HCT116 (cell line): ENCODE measurements at regions not wholly inside any gene's neighbourhood (a gene's known extent, or its start where the extent isn't known, plus 50 kb on each side); places are given as distances from the start of the nearest gene placed in this dataset.

ENCODE experiments used
- ATAC-seq: fragments of 200-7000 bp; cut with Tn5 transposase; 2 replicates; pipeline ENCODE4 v1.9.1; 2020; ENCODE audit warnings: mild to moderate bottlenecking, moderate library complexity
- BruUV-seq: library from RNA; stranded (reverse); fragments of 400-500 nt; replicated peaks from 2 replicates; lab custom pipeline; 2021; lab: Mats Ljungman, UMichigan
- CTCF ChIA-PET: fragments of 300-600 bp; sonication (Branson Sonifier 250); formaldehyde crosslinking; loops from one replicate; lab custom pipeline; 2021; ENCODE audit warnings: antibody characterized with exemption; lab: Charles Lee
- POLR2A ChIA-PET: fragments of 300-600, 350-600 bp; sonication (Branson Sonifier 250); formaldehyde crosslinking; loops from one replicate; lab custom pipeline; 2021; ENCODE audit warnings: antibody characterized with exemption; lab: Charles Lee
- RAD21 ChIA-PET, 2 experiments: fragments of 300-600 bp; sonication (Branson Sonifier 250); formaldehyde crosslinking; loops; one replicate each; lab custom pipeline; 2023; ENCODE audit warnings: low total read pairs in 2 of 2; ENCODE audit not compliant: uncharacterized antibody in 2 of 2, unreplicated experiment in 2 of 2, low non-redundant PET in 1 of 2; lab: Charles Lee
- DNase-seq: peaks from one replicate; pipeline ENCODE4 v3.0.0-alpha.2; 2010; ENCODE audit warnings: low read depth, low spot score
- H2AFZ ChIP-seq: fragments of 200-600 bp; shearing (Covaris generic), sonication (generic); 2 replicates; pipeline ENCODE4 v1.6.1; 2017; ENCODE audit warnings: low read depth, mixed run types, mixed read lengths, antibody characterized with exemption, low read length; ENCODE audit not compliant: poor library complexity, severe bottlenecking
- H3K27ac ChIP-seq: 2 replicates; pipeline ENCODE4 v1.5.1; 2012; ENCODE audit warnings: low read depth, low read length
- H3K27me3 ChIP-seq: fragments of 200-600 bp; sonication (generic); 2 replicates; pipeline ENCODE4 v1.6.1; 2016; ENCODE audit warnings: mixed run types, low read length, mixed read lengths; ENCODE audit not compliant: insufficient read depth
- H3K36me3 ChIP-seq, 2 experiments: fragments of 200-500 bp in 1 of 2; fragments of 200-600 bp in 1 of 2; sonication (Bioruptor generic) in 1 of 2; sonication (generic) in 1 of 2; 2 replicates each; pipeline versions ENCODE4 v1.5.1 to v1.6.1; 2014 to 2016; ENCODE audit warnings: low read length in 2 of 2, inconsistent platforms in 1 of 2, mixed read lengths in 1 of 2, mixed run types in 1 of 2; ENCODE audit not compliant: insufficient read depth in 2 of 2, control insufficient read depth in 1 of 2
- H3K4me1 ChIP-seq, 2 experiments: fragments of 200-600 bp in 1 of 2; sonication (generic) in 1 of 2; 2 replicates each; pipeline versions ENCODE4 v1.5.1 to v1.6.1; 2012 to 2017; ENCODE audit warnings: low read length in 2 of 2, inconsistent platforms in 1 of 2, mild to moderate bottlenecking in 1 of 2, mixed read lengths in 1 of 2, mixed run types in 1 of 2, moderate library complexity in 1 of 2; ENCODE audit not compliant: insufficient read depth in 2 of 2, control insufficient read depth in 1 of 2
- H3K4me2 ChIP-seq: fragments of 200-600 bp; sonication (generic); 2 replicates; pipeline ENCODE4 v1.6.1; 2017; ENCODE audit warnings: mixed run types, low read length, mixed read lengths
- H3K4me3 ChIP-seq, 2 experiments: fragments of 200-600 bp in 1 of 2; sonication (generic) in 1 of 2; replicated peaks in 1 of 2; 2 replicates each; pipeline ENCODE4 v1.5.1; 2011 to 2016; ENCODE audit warnings: low read length in 2 of 2, control low read depth in 1 of 2, low read depth in 1 of 2, mild to moderate bottlenecking in 1 of 2, mixed read lengths in 1 of 2, mixed run types in 1 of 2
- H3K79me2 ChIP-seq: fragments of 200-600 bp; sonication (generic); 2 replicates; pipeline ENCODE4 v1.6.1; 2017; ENCODE audit warnings: mild to moderate bottlenecking, mixed run types, low read length, moderate library complexity, mixed read lengths; ENCODE audit not compliant: insufficient read depth
- H3K9ac ChIP-seq: fragments of 200-600 bp; sonication (generic); 2 replicates; pipeline ENCODE4 v1.6.1; 2016; ENCODE audit warnings: low read length, mixed read lengths
- H3K9me2 ChIP-seq: fragments of 200-600 bp; sonication (generic), shearing (Covaris generic); 2 replicates; pipeline ENCODE4 v1.6.1; 2017; ENCODE audit warnings: mixed run types, mild to moderate bottlenecking, moderate library complexity; ENCODE audit not compliant: insufficient read depth
- H3K9me3 ChIP-seq, 2 experiments: fragments of 200-500 bp in 1 of 2; fragments of 200-600 bp in 1 of 2; sonication (Bioruptor generic) in 1 of 2; sonication (generic) in 1 of 2; 2 replicates each; pipeline ENCODE4 v1.6.1; 2014 to 2017; ENCODE audit warnings: low read length in 2 of 2, mixed read lengths in 2 of 2, inconsistent platforms in 1 of 2, low read depth in 1 of 2, mild to moderate bottlenecking in 1 of 2, mixed run types in 1 of 2, moderate library complexity in 1 of 2; ENCODE audit not compliant: control insufficient read depth in 1 of 2, insufficient read depth in 1 of 2
- H4K20me1 ChIP-seq: fragments of 200-600 bp; sonication (generic), shearing (Covaris generic); 2 replicates; pipeline ENCODE4 v1.6.1; 2017; ENCODE audit warnings: mixed run types, mild to moderate bottlenecking, moderate library complexity; ENCODE audit not compliant: insufficient read depth
- ATF3 ChIP-seq: IDR thresholded peaks from 2 replicates; pipeline ENCODE4 v1.6.1; 2012
- CBX3 ChIP-seq: IDR thresholded peaks from 2 replicates; pipeline ENCODE4 v1.6.1; 2012; ENCODE audit warnings: low read depth
- CEBPB ChIP-seq: IDR thresholded peaks from 2 replicates; pipeline ENCODE4 v1.6.1; 2012; ENCODE audit warnings: low read depth
- CTCF ChIP-seq, 3 experiments: fragments of 200-600 bp in 1 of 3; sonication (generic) in 1 of 3; IDR thresholded peaks in 2 of 3; conservative IDR thresholded peaks in 1 of 3; 2 replicates each; pipeline ENCODE4 v1.5.1; 2012 to 2017; ENCODE audit warnings: low read depth in 2 of 3, low read length in 2 of 3, antibody characterized with exemption in 1 of 3, borderline replicate concordance in 1 of 3, control low read depth in 1 of 3, mild to moderate bottlenecking in 1 of 3, mixed read lengths in 1 of 3, mixed run types in 1 of 3, moderate library complexity in 1 of 3; ENCODE audit not compliant: insufficient read depth in 1 of 3
- EGR1 ChIP-seq: IDR thresholded peaks from 2 replicates; pipeline ENCODE4 v1.6.1; 2012; ENCODE audit warnings: low read depth
- ELF1 ChIP-seq: IDR thresholded peaks from 2 replicates; pipeline ENCODE4 v1.6.1; 2012; ENCODE audit warnings: low read depth, borderline replicate concordance
- EZH2 ChIP-seq: fragments of 200-600 bp; sonication (generic); IDR thresholded peaks from 2 replicates; pipeline ENCODE4 v1.6.1; 2017; ENCODE audit warnings: antibody characterized with exemption, mixed run types
- FOSL1 ChIP-seq: IDR thresholded peaks from 2 replicates; pipeline ENCODE4 v1.6.1; 2012; ENCODE audit warnings: low read depth
- JUND ChIP-seq: IDR thresholded peaks from 2 replicates; pipeline ENCODE4 v1.6.1; 2012
- RAD21 ChIP-seq: IDR thresholded peaks from 2 replicates; pipeline ENCODE4 v1.6.1; 2012; ENCODE audit warnings: low read depth, mild to moderate bottlenecking
- SIN3A ChIP-seq: IDR thresholded peaks from 2 replicates; pipeline ENCODE4 v1.6.1; 2012; ENCODE audit warnings: low read depth
- SP1 ChIP-seq: IDR thresholded peaks from 2 replicates; pipeline ENCODE4 v1.6.1; 2012; ENCODE audit warnings: low read depth
- ZBTB33 ChIP-seq: IDR thresholded peaks from 2 replicates; pipeline ENCODE4 v1.6.1; 2011; ENCODE audit warnings: mild to moderate bottlenecking, low read length, moderate library complexity; ENCODE audit not compliant: insufficient replicate concordance; ENCODE audit errors: extremely low read depth
- ZNF274 ChIP-seq: fragments of 200-500 bp; sonication (Bioruptor generic); IDR thresholded peaks from 2 replicates; pipeline ENCODE4 v1.6.1; 2014; ENCODE audit warnings: mild to moderate bottlenecking, low read depth, low read length, inconsistent platforms
- intact Hi-C: fragments of 100-400 bp; cut with micrococcal nuclease; formaldehyde crosslinking; loops from 2 replicates; pipeline ENCODE4 v1.10.0; 2022
- TF ChIP-seq, protein P1 (sequence below): IDR thresholded peaks from 2 replicates; pipeline ENCODE4 v1.6.1; 2012

DNA sequence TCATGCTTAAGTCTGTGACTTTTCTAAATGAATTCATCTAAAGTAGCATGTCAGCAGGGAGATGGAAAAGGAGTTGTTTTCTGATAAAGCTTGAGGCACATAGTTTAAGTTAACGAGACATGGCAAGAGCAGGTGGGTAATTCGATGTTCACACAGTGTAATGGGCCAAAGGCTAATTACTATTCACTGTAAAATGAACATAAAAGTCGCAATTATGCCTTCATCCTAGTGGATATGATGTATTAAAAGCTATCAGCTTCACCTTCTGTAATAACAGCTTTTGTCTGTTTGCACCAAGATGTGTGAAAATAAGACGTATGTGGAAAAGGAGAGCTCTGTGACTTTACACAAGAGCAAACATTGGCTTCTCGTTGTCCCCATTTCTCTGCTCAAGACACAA lies 94.2 kb upstream of the CDH20 start:
- ATAC-seq (no peak), DNase-seq (no peak)
- H3K36me3 ChIP-seq: no peaks in the 10 kb centered on the region
- no peaks in the 10 kb centered on the region for H3K79me2 ChIP-seq
- no peaks in the 10 kb centered on the region for H3K4me1 ChIP-seq
- intact Hi-C loops: no loop called here
- H3K4me2 ChIP-seq: no peak overlapping the region
- H2AFZ ChIP-seq: no peak overlapping the region
- ChIA-PET RAD21 (no interaction called here), CTCF (no interaction called here), POLR2A (no interaction called here)
- no peaks in the 10 kb centered on the region for H3K9me2 ChIP-seq
- TF ChIP-seq ATF3 (no peak), ZBTB33 (no peak), CBX3 (no peak), CTCF (IDR thresholded peaks at IDR 0.05 in 2 of 3, conservative IDR thresholded peaks at IDR 0.05 in 1 of 3; ENCODE audit: borderline replicate concordance in 1 of 3, insufficient read depth in 1 of 3, low read depth in 2 of 3, low read length in 2 of 3) (no peak), CEBPB (no peak), JUND (no peak), FOSL1 (no peak), ELF1 (no peak), EGR1 (no peak), ZNF274 (no peak), SP1 (no peak), EZH2 (no peak), SIN3A (no peak), RAD21 (no peak)
- TF ChIP-seq, protein P1, sequence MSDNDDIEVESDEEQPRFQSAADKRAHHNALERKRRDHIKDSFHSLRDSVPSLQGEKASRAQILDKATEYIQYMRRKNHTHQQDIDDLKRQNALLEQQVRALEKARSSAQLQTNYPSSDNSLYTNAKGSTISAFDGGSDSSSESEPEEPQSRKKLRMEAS: no peak
- no peak overlapping the region for H3K4me3 ChIP-seq
- H3K27me3 ChIP-seq: peaks cover 10% of the 10 kb centered on the region; the same call in 1 of the 2 replicates
- no TSS peak for BruUV-seq
- H3K9me3 ChIP-seq: no peaks in the 10 kb centered on the region
- H3K27ac ChIP-seq: no peak overlapping the region
- H4K20me1 ChIP-seq: no peaks in the 10 kb centered on the region
- H3K9ac ChIP-seq: no peak overlapping the region
